ENCODE measurements at regions not wholly inside any gene's neighbourhood (a gene's known extent, or its start where the extent isn't known, plus 50 kb on each side); places are given as distances from the start of the nearest gene placed in this dataset.

- FAIRE-seq, result no peak
- no peaks in the 10 kb centered on the region for H3K36me3 ChIP-seq (ENCODE audit: control insufficient read depth in 2 of 2, extremely low read depth in 1 of 2, insufficient read depth in 2 of 2, low read length in 2 of 2)
- ChIA-PET POLR2A (no interaction called here), CTCF (no interaction called here)
- dilution Hi-C loops (cut with MboI; ENCODE audit: extremely low pct_ligation_motif_present, low sequenced_read_pairs) (no loop called here), intact Hi-C loops (cut with micrococcal nuclease) (no loop called here)
- no peaks in the 10 kb centered on the region for H3K4me1 ChIP-seq (ENCODE audit: control insufficient read depth, extremely low read depth, insufficient read depth, low read length)
- TF ChIP-seq CTCF (IDR thresholded peaks at IDR 0.05; ENCODE audit: extremely low read depth in 1 of 2, insufficient read depth in 1 of 2, low read depth in 1 of 2, low read length in 2 of 2) (no peak), FOS (IDR thresholded peaks at IDR 0.05; ENCODE audit: borderline replicate concordance, insufficient read depth, low read length) (no peak), MYC (IDR thresholded peaks at IDR 0.05; ENCODE audit: low read depth, low read length) (no peak), JUN (IDR thresholded peaks at IDR 0.05; ENCODE audit: borderline replicate concordance, insufficient read depth, insufficient read length, low read depth) (no peak), MAX (IDR thresholded peaks at IDR 0.05; ENCODE audit: insufficient read depth, insufficient read length) (no peak), POLR2AphosphoS5 (IDR thresholded peaks at IDR 0.05; ENCODE audit: insufficient read depth, low read depth, low read length) (no peak), POLR2A (IDR thresholded peaks at IDR 0.05; ENCODE audit: low read depth, low read length) (no peak), GATA2 (IDR thresholded peaks at IDR 0.05; ENCODE audit: insufficient read depth, insufficient read length, low read depth, low read length) (no peak), EZH2 (IDR thresholded peaks at IDR 0.05; ENCODE audit: borderline replicate concordance, low read depth, low read length, severe bottlenecking) (no peak)
- BruUV-seq (replicated peaks), result no TSS peak
- H3K9me3 ChIP-seq (replicated peaks; ENCODE audit: control insufficient read depth, insufficient read depth, low read length), result peaks cover 5% of the 10 kb centered on the region
- H3K79me2 ChIP-seq (ENCODE audit: control insufficient read depth, insufficient read depth, low read length), result no peaks in the 10 kb centered on the region
- H3K9ac ChIP-seq (replicated peaks; ENCODE audit: extremely low read depth, insufficient read depth, low read length), result no peak overlapping the region
- H2AFZ ChIP-seq (ENCODE audit: low read depth, low read length), result no peak overlapping the region
- no peaks in the 10 kb centered on the region for H3K9me1 ChIP-seq (replicated peaks; ENCODE audit: control insufficient read depth, extremely low read depth, insufficient read depth, low read length)
- DNase-seq (ENCODE audit: low read depth, low spot score), result no peak
- H3K27ac ChIP-seq (ENCODE audit: insufficient read depth, low read depth, low read length), result no peak overlapping the region
- no peaks in the 10 kb centered on the region for H3K27me3 ChIP-seq (ENCODE audit: control insufficient read depth in 2 of 2, insufficient read depth in 2 of 2, low read length in 2 of 2)
- H3K4me2 ChIP-seq (ENCODE audit: insufficient read depth, low read length), result no peak overlapping the region
- H4K20me1 ChIP-seq (replicated peaks; ENCODE audit: control insufficient read depth, extremely low read depth, insufficient read depth, low read length), result no peaks in the 10 kb centered on the region
- no peak overlapping the region for H3K4me3 ChIP-seq (replicated peaks in 1 of 3; ENCODE audit: insufficient read depth in 1 of 3, low read depth in 1 of 3, low read length in 3 of 3)
These were observed 933.5 kb downstream of the SI start for GRCh38 chr3:164144824-164145223.

Measured in endothelial cell of umbilical vein (primary cell).